Stimulated activated CD4-positive, alpha-beta T cell treated with anti-CD3 and anti-CD28 coated beads, Interleukin-12 subunit alpha, Interleukin-12 subunit beta, amount 100 ng/mL, for 48 hours (primary cell): ENCODE measurements at regions not wholly inside any gene's neighbourhood (a gene's known extent, or its start where the extent isn't known, plus 50 kb on each side); places are given as distances from the start of the nearest gene placed in this dataset.
"Not testable (repeated sequence)": the region's sequence is repeated elsewhere in the genome, so short reads cannot be mapped to it uniquely, and the experiment has no call there.

Source experiments
- DNase-seq, 3 donors: peaks; one replicate each; pipeline ENCODE4 v3.0.0-alpha.2; 2020; ENCODE audit warnings: low read depth in 2 of 3, low spot score in 1 of 3

GRCh38 chr2:105691947-105692390 is 52.7 kb upstream of the NCK2 start:
- DNase-seq: no peak

GRCh38 chr2:105690566-105690965 is 54.1 kb upstream of the NCK2 start:
- no peak for DNase-seq

- no peak for DNase-seq
Observed at GRCh38 chr2:105689484-105689883, 55.2 kb upstream of the NCK2 start.

DNA sequence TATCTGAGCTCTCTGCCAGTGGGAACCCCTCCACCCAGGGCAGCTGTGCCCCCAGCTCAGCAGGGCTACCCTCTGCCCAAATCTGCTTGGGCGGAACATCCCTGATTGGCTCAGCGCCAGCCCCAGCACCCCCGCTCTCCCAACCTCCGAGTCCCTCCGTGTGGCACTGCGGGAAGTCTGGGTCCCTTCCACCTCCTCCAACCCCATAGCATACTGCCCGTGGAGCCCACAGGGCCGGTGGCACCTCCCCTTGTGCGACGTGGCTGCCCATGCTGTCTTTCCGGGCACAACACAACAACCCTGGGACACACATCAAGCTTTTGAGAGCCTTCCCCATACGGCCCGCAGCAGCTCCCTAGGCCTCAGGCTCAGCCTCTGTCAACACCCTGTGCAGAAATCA is 55.8 kb upstream of the NCK2 start:
- DNase-seq: no peak

GRCh38 chr2:105686588-105686987 is 58.1 kb upstream of the NCK2 start:
- no peak for DNase-seq

DNA sequence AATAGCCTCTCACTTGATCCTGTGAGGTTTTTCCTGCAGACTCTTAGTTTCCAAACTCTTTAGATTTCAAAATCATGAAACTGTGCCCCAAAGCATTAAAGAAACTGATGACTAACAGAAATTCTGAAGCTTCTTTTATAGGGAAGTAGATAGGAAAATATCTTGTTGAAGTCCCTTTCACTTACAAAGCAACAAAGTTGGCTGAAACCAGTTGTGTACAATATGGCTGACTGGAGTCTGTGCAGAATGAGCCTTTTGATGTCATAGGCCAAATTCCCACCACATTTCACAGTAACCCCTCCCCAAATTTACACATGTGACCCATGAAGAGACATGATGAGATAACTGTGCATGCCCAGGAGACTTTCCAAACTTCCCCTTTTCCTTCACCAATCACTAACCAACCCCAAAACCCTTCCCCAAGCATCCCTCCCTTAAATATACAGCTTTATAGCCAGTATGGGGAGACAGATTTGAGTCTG is 61.7 kb upstream of the NCK2 start:
- DNase-seq: no peak

DNA sequence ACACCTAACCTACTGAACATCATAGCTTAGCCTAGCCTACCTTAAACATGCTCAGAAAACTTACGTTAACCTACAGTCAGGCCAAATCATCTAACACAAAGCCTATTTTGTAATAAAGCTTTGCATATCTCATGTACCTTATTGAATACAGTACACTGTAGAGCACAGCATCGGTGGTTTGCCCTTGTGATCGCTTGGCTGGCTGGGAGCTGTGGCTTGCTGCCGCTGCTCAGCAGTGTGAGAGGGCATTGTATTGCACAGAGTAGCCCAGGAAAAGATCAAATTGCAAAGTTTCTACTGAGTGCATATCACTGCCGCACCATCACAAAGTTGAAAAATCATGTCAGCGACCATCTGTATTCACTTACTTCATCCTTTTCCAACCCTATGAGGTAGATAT is 62.3 kb upstream of the NCK2 start:
- no peak for DNase-seq

DNA sequence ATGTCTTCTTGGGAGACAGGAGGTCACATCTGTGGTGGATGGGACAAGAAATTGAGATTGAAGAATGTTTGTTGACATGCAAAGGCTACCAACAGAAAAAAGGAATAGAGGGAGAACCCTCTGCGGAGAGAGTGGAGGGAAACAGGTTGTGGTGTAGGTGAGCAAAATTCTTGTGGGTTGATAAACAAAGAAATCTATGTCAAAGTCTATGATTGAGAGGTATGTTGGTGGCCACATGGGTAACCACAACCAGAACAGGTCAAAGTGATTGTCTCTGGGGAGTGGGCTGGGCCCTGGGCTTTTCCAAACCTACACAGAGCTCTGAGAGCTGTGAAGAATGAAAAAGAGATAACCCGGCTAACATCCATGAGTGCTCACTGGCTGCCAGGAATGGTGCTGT is 62.8 kb upstream of the NCK2 start:
- DNase-seq: no peak

- no peak for DNase-seq
Observed at GRCh38 chr2:105680357-105680756, 64.4 kb upstream of the NCK2 start.

- no peak for DNase-seq
Observed at GRCh38 chr2:105678346-105678745, 66.4 kb upstream of the NCK2 start.

- no peak for DNase-seq
Observed at GRCh38 chr2:105677901-105678300, 66.8 kb upstream of the NCK2 start.

DNA sequence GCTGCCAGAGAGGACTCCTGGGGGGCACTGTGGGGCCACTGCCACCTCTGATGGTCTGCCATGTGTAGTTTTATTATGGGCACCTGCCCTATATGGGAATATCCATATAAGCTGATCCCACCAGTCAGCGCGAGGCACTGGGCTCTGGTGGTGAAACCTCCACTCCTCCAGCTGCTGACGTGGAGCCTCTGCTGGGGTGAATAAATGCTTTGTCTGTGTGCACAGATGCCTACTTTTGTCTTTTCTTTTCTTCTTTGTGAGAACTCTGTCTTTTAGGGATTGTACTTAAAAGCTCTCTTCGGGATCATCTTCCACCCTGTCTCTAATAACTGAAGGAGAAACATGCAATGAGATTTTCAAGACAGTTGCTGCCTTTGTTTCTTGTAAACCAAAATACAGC is 68.9 kb upstream of the NCK2 start:
- no peak for DNase-seq

GRCh38 chr2:105674859-105675541 is 69.7 kb upstream of the NCK2 start:
- peak; percentile 31 to 52 (median 34) for DNase-seq

DNA sequence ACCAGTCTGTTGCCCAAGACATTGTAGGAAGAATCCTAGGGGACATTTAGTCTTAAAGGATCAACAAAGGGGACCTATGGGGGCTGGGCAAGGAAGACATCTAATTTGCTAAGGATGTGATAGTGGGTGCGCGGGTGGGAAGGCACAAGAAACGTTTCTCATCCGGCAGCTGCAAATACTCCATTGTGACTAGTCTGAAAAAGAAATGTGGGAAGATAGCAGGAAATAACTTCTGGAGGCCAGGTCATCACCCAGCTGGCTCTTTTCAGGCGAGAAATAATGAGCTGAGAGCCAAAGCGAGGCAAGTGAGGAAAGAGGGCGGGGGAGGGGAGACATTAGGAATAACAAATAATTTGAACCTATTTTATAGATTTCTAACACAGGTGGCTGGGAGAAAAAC is 70.3 kb upstream of the NCK2 start:
- no peak for DNase-seq

DNA sequence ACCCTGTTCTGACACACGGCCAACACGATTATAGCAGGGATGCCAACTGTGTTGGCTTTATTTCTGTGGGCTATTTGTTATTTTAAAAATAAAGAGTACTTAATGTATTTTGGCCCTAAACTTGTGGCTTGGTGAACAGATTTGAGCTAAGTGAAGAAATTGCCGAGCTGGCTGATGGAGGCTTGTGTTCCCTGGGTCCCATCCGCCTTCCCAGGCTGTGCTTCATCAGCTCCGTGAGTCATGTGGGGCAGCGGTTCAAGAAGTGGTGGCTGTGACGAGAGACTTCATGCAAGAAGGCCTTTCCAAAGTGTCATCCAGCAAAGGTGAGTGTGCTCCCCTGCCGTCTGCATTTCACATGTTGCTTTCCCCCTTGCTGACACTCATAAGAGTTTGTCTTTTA is 73.6 kb upstream of the NCK2 start:
- no peak for DNase-seq

GRCh38 chr2:105669384-105669891 is 75.3 kb upstream of the NCK2 start:
- no peak for DNase-seq

GRCh38 chr2:105665480-105665879 is 79.2 kb upstream of the NCK2 start:
- DNase-seq: no peak

- DNase-seq: no peak
Observed at GRCh38 chr2:105660489-105660888, 84.2 kb upstream of the NCK2 start.

DNA sequence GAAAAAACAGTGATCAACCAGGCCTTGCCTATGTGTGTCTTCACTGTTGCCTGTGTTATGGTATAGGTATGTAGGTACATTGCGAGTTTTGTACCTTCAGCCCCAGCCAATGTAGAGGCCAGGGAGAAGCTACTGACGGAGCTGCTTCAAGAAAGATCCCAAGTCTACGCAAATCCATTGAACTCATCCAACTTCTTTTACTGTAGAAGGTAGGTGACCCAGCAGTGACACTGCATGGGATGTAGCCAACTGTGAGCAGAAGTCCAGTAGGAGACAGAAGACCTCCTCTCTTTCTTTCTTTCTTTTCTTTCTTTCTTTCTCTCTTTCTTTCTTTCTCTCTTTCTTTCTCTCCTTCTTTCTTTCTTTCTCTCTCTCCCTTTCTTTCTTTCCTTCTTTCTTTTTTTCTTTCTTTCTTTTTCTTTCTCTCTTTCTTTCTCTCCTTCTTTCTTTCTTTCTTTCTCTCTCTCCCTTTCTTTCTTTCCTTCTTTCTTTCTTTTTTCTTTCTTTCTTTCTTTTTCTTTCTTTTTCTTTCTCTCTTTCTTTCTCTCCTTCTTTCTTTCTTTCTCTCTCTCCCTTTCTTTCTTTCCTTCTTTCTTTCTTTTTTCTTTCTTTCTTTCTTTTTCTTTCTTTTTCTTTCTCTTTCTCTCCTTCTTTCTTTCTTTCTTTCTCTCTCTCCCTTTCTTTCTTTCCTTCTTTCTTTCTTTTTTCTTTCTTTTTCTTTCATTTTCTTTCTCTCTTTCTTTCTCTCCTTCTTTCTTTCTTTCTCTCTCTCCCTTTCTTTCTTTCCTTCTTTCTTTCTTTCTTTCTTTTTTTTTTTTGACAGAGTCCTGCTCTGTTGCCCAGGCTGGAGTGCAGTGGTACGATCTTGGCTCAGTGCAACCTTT is 88.7 kb upstream of the NCK2 start:
- DNase-seq: not testable (repeated sequence)

DNA sequence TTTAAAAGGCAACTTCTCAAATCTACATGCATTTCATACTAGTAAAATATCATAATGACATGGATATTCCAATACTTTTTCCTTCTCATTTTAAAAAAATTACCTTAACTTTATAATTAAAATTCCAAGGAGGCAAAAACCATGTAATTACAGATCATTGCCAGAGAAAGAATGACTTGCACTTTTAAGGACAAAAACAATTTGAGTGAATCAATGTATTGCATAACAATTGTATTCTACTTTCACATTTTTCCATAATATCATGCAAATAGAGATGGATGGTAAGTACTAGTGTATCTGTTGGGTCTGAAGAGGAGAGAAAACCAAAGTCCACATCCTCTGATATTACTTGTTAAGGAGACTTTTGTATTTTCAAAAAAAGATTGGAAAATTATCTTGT is 89.5 kb upstream of the NCK2 start:
- no peak for DNase-seq

DNA sequence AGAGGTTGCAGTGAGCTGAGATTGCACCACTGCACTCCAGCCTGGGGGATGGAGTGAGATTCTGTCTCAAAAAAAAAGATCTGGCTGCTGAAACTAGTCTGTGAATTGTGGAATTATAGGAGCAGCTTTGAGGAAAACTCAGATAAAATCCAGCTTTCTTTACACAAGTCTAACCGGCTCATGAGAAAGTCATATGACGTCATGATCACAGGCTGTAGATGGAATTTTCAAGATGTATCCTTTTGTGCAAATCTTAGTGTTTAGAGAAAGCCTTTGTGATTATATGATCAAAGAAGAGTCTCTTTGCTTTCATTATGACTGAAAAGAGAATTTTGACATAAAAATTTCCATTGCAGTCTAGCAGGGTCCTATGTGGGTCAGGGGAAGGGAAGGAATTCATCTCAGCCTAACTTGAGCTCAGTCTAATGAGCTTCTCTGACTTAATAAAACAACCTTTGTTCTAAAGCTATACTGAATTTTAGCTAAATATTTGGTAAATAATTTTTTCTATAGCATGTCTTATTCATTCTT is 90.2 kb upstream of the NCK2 start:
- no peak for DNase-seq

DNA sequence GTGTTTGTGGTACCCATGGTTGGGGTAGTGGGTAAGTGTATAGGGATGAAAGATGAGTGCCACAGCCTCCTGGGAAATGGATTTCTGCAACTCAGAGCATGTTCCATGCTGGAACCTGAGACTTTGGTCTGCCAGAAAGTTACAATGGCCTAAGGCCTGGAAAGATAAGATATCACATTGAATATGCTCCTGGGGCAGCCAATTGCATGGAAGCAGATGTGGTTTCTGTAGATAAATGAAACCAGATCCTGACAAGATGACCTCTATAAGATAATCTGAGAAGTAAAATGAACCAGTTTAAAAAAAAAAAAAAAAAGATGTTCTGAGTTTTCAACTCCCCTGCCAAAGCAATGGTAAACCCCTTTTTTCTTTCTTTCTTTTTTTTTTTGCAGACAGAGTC is 91.4 kb upstream of the NCK2 start:
- DNase-seq: no peak
